SH-SY5Y (cell line): ENCODE measurements at regions not wholly inside any gene's neighbourhood (a gene's known extent, or its start where the extent isn't known, plus 50 kb on each side); places are given as distances from the start of the nearest gene placed in this dataset.

Experiments used
- GATA2 ChIP-seq: IDR thresholded peaks from 2 replicates; pipeline ENCODE4 v1.6.1; 2011; ENCODE audit warnings: mild to moderate bottlenecking, low read depth, low read length
- GATA3 ChIP-seq: IDR thresholded peaks from 2 replicates; pipeline ENCODE4 v1.6.1; 2011; ENCODE audit warnings: low read depth, mild to moderate bottlenecking, low read length, moderate library complexity

GRCh38 chr14:106874350-106874749, 1348.0 kb downstream of the TMEM121 start:
- TF ChIP-seq GATA2 (no peak), GATA3 (no peak)
